Dermis microvascular lymphatic vessel endothelial cell (primary cell): ENCODE measurements at regions not wholly inside any gene's neighbourhood (a gene's known extent, or its start where the extent isn't known, plus 50 kb on each side); places are given as distances from the start of the nearest gene placed in this dataset.
"Not testable (repeated sequence)": the region's sequence is repeated elsewhere in the genome, so short reads cannot be mapped to it uniquely, and the experiment has no call there.

Experiments
- DNase-seq, 2 donors: peaks; one replicate each; pipeline versions ENCODE4 v3.0.0 to v3.0.0-alpha.2; 2010; ENCODE audit warnings: low read depth in 2 of 2

DNA sequence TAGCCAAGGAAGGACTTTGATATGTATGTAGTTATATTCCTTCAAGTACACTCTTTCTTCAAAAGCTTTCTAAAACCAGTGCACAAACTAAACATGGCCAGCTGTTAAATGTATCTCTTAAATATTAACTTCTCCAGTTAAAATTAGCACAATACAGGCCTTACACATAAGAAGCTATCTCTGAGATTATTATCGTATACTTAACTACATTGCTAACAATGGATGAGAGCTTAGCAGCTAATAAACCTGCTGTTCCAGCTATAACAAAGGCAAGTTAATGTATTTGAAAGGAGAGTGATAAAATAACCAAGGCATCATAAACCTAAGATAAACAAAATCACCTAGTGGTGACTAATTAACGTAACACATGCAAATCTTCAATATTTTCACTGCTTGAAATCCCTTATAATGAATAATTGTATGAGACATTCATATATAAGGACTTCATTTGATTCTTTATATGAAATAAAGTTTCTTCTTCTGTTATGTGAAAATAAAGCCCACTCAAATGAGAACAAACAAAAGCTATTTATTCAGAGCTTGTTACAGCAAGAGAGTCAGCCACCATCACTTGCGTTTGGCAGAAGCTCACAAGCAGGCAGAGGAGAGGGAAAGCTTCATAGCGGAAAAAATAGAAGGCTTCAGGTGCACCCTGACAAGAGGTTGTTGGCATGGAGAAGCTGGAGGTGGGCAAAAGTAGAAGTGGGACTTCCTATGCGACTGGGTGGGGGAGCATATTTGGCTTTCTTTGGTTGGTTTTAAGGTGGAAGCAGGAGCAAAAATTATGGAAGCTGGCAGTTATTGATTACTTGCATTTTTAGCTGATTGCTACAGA is 274.1 kb upstream of the CHRM3 start:
- no peak for DNase-seq

DNA sequence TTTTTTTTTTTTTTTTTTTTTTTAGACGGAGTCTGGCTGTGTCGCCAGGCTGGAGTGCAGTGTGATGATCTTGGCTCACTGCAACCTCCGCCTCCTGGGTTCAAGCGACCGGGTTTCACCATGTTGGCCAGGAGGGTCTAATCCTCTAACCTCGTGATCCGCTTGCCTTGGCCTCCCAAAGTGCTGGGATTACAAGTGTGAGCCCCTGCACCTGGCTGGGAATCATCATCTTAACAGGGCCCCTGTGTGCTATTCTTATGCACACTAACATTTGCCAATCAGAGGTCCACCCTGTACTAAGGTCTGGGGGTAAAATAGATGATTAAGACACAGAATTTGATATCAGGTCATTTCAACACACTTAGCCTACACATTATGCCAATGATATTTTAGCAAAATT is 278.7 kb upstream of the CHRM3 start:
- DNase-seq, result no peak

DNA sequence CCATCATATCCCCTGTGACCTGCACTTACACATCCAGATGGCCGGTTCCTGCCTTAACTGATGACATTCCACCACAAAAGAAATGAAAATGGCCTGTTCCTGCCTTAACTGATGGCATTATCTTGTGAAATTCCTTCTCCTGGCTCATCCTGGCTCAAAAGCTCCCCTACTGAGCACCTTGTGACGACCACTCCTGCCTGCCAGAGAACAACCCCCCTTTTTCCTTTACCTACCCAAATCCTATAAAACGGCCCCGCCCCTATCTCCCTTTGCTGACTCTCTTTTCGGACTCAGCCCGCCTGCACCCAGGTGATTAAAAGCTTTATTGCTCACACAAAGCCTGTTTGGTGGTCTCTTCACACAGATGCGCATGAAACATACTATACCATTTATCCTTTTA is 279.7 kb upstream of the CHRM3 start:
- not testable (repeated sequence) for DNase-seq

DNA sequence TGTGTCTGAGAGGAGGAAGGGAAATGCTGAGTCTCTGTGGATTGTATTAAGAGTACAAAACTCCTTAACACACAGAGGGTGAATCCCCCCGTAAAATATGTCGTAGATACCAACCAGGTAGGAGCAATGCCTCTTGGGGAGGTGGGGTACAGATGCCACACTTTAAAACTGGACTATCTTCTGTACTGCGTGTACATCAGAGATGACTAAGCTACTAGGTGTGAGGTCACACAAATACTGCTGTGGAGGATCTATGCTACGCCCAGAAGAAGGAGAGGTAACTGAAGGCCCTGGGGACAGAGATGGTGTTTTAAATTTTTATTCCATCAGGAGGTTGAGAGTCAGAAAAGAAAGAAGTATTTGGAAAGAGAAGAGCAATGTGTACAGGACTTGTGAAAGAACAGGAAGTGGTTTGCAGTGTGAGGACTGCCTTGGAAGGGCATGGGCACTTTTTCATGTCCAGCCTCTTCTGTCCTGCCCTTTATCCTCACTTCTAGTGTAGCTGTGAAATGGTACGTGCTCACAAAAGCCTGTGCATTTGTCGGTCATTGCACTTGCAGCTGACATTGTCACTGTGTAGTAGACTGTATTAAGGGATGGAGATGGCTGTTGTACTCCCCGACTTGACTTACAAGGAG is 287.8 kb upstream of the CHRM3 start:
- DNase-seq, result no peak

DNA sequence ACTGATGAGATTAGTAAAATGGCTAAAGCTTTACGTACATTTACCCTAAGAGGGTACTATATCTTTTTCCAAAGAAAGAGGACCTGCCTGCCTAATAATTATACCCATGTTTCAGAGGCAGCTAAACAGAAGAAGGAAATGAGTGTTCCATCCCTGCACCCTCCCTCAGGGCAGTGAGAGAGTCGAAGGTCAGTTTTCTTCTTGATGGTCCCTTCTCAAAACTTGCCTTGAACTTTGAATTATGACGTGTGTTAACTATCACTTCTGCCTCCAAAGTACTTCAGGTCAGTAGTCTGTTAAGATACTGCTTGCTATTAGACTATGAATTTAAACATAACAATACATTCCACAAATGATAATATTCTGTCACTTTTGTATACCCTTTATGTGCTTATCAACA is 294.8 kb upstream of the CHRM3 start:
- DNase-seq, result no peak

DNA sequence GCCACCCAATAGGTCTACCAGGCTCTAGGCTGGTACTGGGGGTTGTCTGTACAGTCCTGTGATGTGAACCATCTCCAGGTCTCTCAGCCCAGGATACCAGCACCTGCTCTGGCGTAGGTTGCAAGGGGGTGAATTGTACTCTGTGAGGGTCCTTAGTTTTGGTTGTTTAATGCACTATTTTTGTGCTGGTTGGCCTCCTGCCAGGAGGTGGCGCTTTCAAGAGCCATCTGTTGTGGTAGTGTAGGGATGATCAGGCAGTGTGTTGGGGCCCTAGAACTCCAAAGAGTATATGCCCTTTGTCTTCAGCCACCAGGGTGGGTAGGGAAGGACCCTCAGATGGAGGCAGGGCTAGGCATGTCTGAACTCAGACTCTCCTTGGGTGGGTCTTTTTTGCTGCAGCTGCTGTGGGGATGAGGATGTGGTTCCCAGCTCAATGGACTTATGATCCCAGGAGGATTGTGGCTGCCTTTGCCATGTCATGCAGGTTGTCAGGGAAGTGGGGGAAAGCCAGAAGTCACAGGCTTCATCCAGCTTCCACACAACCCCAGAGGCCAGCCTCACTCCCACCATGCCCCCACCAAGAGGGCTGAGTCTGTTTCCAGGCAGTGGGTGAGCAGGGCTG is 301.8 kb upstream of the CHRM3 start:
- DNase-seq, result no peak

DNA sequence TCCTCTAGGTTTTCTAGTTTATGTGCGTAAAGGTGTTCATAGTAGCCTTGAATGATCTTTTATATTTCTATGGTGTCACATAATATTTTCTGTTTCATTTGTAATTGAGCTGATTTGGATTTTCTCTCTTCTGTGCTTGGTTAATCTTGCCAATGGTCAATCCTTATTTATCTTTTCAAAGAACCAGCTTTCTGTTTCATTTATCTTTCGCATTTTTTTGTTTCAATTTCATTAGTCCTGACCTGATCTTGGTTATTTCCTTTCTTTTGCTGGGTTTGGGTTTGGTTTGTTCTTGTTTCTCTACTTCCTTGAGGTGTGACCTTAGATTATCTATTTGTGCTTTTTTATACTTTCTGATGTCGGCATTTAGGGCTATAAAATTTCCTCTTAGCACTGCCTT is 304.4 kb upstream of the CHRM3 start:
- not testable (repeated sequence) for DNase-seq

DNA sequence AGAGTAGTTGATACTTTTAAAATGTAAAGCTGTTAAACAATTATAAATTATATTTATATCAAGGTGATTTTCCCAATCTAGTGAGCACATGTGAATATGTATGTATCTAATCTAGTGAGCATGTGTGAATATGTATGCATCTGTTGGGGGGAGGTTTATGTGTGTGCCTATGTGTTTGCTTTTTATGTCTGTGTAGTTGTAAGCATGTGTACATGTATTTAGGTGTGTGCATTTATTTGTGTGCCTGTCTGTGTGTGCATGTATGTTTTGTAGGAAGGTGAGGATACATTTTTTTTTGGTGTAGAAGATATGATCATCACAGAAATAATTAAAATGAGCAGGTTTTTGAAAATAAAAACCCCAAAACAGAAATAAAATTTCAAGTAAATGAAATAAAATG is 318.9 kb upstream of the CHRM3 start:
- DNase-seq, result no peak

DNA sequence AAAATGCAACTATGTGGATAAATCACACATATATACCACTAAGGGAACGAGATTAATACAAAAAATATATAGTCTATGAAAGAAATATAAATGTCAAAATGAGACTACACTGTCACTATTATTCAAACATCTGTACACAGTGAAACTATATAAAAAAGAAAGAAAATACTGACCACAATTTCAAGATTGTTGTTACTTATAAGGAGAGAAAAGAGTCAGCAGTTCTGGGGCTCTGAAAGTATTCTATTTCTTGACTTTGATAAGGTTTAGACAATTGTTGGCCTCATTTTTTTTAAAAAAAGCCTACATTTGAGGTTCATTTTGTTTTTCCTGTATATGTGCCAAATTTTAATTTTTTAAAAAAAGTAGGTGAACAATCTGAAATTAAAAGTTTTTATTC is 319.3 kb upstream of the CHRM3 start:
- no peak for DNase-seq

DNA sequence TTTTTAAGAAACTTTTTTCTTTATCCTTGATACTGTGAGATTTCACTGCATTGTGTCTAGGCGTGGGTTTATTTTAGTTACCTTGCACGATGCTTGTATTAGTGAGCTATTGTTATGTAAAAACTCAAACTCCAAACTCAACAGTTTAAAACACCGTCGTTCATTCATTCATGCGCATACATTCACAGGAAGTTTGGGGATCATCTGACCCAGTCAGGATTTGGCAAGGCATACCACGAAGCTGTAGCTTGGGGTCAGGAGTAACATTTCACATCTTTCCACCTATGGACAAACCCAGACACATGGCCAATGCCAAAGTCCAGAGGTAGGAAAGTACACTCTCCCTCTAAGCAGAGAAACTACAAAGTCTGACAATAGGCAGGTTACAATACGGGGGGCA is 324.6 kb upstream of the CHRM3 start:
- DNase-seq, result no peak

DNA sequence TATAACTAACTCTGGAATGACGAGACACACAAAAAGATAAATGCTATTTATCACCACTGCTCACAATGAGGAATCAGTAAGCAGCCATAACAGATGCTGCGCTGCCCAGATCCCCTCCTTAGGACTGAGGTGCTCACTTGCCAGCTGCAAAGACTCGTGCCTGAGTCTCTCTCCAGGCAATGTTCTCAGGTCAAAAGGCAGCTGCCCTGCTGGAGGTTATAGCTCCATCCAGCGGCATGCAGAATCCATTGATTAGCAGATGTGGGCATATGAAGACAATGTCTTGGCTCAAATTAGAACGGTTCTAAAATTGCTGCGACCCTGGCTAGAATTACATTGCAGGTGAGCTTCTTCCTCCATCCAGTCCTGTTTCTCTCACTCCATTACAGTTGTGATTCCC is 328.2 kb upstream of the CHRM3 start:
- no peak for DNase-seq

DNA sequence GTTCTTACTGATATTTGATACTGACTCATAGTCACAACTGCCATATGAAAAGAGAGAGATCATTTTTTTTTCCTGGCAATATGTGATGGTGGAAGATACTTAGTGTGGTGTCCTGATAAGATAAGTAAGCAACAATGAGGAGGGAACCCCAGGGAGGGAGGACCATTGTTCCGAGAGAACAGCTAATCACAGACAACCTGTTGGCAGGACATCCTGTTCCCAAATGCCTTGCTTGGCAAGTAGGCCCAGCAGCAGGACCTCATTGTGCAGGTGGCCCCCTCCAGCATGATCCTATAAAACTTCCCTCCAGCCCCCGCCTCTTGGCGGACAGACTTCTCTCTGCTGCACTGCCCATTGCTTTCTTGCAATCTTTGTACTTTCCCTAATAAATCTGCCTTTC is 329.4 kb upstream of the CHRM3 start:
- no peak for DNase-seq

DNA sequence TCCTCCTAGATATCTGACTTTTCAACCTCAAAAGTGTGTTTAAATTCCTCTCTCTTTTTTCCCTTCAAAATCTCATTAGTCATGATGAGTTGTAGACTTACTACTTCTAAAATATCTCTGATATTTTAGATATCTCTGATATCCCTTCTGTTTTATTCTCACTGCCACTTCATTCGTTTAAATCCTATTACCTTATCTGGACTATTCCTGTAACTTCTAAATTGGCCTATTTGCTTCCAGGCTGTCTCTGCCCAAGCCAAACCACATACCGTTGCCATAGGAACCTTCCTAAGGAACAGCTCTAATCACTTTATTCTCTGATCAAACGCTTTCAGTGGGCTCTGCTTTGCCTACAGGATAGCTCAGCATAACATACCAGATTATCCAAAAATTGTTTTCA is 333.1 kb upstream of the CHRM3 start:
- no peak for DNase-seq

DNA sequence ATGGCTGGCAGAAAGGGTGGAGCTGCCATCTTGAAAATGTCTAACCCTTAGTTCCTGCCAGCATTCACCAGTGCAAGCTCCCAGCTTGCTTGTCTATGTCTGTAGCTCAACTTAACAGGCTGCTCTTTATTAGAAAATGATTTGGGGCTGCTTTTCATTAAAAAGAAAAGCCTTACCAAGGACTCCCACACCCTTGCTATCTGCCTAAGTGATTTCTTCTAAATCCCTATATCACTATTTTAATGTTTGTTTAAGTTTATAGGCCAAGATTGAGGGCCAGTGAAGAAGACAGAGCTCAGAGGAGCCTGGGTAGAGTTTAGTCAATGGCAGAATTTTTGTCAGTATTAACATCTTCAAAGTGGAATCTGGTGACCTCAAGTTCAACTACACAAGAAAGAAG is 336.8 kb upstream of the CHRM3 start:
- no peak for DNase-seq

DNA sequence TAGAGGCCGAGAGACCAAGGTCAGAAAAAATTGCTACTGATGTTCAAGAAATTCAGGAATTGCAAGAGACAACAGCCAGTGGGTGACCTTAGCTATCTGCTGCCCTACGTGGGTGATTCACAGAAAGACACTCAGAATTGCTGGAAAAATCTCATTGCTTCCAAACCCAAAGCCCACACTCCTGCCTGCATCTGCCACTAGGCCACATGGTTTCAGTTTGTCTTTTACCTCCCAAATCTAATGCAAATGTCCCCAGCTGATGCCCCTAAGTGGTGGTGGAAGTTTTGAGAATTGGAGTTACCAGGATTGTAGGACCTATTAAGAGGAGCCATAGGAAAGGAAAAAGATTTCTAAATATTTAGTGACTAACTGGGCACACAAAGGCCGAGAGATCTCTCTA is 341.5 kb upstream of the CHRM3 start:
- DNase-seq, result no peak

DNA sequence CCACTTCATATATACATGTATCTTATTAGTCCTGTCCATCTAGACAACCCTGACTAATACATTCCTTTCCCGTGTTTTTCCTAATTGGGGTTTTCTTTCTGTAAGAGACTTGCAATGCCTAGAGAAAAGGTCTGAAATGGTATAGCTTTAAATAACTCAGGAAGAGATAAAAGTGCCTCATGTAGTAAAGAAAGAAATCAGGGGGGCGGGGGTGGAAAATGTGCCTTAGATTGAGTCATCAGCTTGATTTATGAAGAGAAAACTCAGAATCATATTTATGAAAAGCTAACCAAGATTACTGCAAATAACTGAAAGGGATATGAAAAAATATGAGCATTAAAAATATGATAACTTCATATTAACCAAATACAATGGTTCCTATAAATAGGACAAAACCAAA is 345.8 kb upstream of the CHRM3 start:
- DNase-seq, result no peak

DNA sequence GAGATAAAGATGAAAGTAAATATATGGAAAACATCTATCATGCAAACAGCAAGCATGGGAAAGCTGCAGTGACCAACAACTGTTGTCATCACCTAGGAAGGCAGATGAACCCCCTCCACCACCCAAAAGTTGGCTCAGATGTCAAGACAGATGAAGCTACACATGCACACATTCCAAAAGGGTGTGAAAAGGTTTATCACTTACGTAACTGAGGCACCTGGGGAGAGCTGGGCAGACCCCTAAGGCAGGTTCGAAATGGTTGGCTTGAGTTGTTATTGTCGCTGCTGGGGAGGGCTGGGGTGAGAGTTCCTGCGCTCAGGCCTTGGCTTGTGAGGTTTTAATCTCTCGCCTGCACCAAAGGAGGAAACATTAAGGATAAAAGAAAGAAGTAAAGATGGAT is 355.1 kb upstream of the CHRM3 start:
- no peak for DNase-seq

DNA sequence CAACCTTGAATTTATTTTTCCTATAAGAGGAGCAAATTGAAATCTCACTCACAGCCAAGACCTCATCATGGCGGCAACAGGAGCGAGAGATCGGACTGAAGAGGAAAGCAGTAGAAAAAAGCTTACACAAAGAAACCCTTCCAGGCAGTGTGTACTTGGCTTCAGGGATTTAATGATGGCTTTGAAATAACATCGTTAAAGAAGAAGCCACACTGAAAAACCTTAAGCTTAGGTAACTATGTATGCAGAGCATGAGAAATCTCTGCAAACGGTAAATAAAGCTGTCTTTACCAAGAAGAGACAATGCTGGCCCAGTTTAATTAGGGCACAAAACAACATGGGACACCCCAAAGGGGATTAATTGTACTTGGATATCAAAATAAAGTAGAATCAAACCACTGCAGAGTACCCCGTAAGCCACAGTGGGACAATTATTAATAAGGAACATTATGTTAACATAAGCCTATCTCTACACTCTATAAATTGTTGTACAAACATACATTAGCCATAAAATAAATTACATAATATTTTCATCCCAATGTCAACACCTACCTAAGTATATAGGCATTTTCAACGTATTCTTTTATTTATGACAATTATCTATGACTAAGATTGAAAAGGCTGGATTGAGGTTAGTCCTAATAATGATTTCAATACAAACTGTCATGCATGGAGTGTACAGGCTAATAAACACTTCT is 360.2 kb upstream of the CHRM3 start:
- no peak for DNase-seq

DNA sequence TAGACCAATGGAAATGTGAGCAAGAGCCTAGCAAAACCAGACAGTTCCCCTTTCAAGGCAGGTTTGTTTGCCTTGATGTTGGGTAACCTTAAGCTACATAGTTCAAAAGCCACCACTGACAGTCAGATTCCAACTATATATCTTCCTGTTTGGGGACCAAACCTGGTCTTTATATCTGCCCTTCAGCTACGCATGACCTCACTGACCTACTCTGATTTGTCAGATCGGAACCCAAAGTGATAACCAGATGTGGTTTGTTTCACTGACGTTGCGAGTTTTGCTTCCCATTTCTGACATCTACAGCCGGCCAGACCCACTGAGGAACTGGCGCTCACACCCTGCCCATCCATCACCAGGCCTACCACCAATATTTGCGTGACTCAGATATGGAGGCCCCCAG is 361.1 kb upstream of the CHRM3 start:
- no peak for DNase-seq

DNA sequence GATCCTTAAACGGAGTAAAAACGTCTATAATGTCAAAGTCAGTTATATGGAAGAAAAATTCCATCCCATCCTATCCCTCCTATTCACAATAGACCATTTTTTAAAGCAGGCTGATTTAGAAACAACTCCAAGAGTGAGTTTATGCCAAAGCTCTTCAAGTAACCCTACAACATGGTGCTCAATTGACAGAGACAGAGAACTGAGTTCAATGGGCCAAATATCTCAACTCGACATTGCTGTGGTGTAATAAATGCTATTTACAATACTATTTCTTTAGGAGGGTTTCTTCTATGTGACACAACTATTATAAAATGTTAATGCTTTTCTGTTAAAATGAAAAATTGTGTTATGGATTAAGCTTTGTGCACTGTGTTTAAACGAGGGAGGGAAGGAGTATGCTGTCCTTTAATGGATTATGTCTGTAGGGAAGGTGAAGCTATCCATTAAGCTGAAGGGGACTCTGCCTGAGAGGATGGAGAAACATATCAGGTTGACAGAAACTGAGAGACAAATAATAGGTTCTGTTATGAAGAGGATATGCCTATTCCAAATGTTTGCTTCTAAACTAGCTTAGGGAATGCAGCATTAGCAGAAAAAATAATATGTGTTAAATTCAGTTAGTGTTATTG is 362.5 kb upstream of the CHRM3 start:
- DNase-seq, result no peak

DNA sequence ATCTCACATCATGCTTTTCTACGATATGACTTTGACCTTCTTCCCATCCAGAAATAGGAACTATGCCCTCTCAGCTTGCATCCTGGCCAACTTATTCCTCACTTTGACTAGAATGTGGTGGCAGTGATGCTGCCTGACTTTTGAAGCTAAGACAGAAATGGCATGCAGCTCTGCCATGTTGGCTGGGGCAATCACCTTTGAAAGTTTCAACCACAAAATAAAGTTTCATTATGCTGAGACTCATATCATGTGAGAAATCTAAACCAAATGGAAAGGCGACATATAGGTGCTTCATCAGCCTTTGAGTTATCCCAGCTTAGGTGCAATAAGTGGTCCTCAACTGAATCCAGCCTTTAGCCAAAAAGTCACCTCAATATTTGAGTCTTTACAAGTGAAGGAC is 370.0 kb upstream of the CHRM3 start:
- DNase-seq, result no peak

DNA sequence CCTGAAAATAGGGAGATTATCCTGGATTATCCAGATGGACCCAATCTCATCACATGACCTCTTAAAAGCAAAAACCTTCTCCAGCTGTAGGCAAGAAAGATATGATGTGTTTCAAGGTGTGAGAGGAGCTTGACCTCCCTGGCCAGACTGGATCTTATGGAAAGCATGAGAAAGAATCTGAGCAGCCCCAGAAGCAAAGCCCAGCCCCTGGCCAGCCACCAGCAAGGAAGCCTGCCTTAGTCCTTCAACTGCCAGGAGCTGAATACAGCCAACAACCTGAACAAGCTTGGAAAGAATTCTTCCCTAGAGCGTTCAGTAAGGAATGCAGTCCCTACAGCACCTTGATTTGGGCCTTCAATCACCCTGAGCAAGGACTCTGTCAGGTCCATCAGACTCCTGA is 375.0 kb upstream of the CHRM3 start:
- no peak for DNase-seq
